ENCODE measurements at regions not wholly inside any gene's neighbourhood (a gene's known extent, or its start where the extent isn't known, plus 50 kb on each side); places are given as distances from the start of the nearest gene placed in this dataset.

GRCh38 chr15:95278532-95279245 lies 1047.3 kb downstream of the MCTP2 start:
- TF ChIP-seq ZNF114 (CRISPR knock-in tag; IDR thresholded peaks at IDR 0.05) (no peak), CTCF (conservative IDR thresholded peaks at IDR 0.05; ENCODE audit: low read depth in 2 of 2) (no peak), REST (IDR thresholded peaks at IDR 0.05; ENCODE audit: unreplicated experiment) (no peak), EZH2 (IDR thresholded peaks at IDR 0.05; ENCODE audit: low read depth, unreplicated experiment) (no peak), POLR2AphosphoS5 (IDR thresholded peaks at IDR 0.05; ENCODE audit: low read depth) (no peak), CREB1 (CRISPR knock-in tag; IDR thresholded peaks at IDR 0.05; ENCODE audit: low read depth) (no peak), ZNF331 (CRISPR knock-in tag; IDR thresholded peaks at IDR 0.05; ENCODE audit: low read depth) (no peak), EZH2phosphoT487 (IDR thresholded peaks at IDR 0.05; ENCODE audit: unreplicated experiment) (no peak), ZNF462 (CRISPR knock-in tag; IDR thresholded peaks at IDR 0.05) (no peak), JUNB (IDR thresholded peaks at IDR 0.05; ENCODE audit: unreplicated experiment) (no peak), NANOG (IDR thresholded peaks at IDR 0.05; ENCODE audit: borderline replicate concordance) (no peak)
